ENCODE measurements at regions not wholly inside any gene's neighbourhood (a gene's known extent, or its start where the extent isn't known, plus 50 kb on each side); places are given as distances from the start of the nearest gene placed in this dataset.

DNA sequence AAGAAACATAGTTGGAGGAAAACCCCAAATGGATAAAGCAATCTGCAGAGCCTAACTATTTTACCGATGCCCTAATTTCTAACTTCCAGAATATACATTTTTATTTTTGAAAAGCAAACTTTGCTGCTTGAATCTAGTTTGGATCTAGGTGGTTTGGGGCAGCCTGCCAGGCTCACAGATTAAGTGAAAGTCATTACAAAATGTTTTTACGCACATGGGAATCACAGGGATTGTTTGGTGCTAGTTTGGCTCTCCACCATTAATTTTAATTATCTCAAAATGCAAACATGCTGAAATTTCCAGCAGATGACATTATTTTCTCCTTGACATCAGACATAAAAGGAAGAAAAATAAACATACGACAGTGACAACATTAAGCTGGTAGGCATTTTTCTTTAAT is 166.7 kb upstream of the INHBA start:
- H3K27ac ChIP-seq = no peak overlapping the region
- TF ChIP-seq, protein P1, sequence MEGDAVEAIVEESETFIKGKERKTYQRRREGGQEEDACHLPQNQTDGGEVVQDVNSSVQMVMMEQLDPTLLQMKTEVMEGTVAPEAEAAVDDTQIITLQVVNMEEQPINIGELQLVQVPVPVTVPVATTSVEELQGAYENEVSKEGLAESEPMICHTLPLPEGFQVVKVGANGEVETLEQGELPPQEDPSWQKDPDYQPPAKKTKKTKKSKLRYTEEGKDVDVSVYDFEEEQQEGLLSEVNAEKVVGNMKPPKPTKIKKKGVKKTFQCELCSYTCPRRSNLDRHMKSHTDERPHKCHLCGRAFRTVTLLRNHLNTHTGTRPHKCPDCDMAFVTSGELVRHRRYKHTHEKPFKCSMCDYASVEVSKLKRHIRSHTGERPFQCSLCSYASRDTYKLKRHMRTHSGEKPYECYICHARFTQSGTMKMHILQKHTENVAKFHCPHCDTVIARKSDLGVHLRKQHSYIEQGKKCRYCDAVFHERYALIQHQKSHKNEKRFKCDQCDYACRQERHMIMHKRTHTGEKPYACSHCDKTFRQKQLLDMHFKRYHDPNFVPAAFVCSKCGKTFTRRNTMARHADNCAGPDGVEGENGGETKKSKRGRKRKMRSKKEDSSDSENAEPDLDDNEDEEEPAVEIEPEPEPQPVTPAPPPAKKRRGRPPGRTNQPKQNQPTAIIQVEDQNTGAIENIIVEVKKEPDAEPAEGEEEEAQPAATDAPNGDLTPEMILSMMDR (conservative IDR thresholded peaks at IDR 0.05) = no peak
- no peak for TF ChIP-seq ZFX (IDR thresholded peaks at IDR 0.05)

DNA sequence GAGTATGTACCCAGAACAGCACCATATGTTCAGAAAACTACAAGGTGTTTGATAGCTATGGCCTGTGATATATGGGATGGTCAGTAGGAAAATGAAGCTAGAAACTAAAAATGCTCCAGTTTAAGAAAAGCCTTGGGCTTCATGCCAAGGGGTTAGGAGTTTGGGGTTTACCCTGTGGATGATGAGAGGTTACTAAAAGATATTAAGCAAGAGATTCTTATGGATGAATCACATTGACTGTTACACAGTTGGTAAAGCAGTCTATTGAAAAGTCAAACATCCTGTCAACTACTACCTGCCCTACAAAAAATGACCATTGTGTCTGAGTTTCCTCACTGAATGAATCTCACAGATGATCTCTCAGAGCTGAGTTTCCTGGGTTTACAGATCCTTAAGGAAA is 166.2 kb upstream of the INHBA start:
- H3K27ac ChIP-seq = no peak overlapping the region
- TF ChIP-seq, protein P1 (conservative IDR thresholded peaks at IDR 0.05) = no peak
- no peak for TF ChIP-seq ZFX (IDR thresholded peaks at IDR 0.05)

DNA sequence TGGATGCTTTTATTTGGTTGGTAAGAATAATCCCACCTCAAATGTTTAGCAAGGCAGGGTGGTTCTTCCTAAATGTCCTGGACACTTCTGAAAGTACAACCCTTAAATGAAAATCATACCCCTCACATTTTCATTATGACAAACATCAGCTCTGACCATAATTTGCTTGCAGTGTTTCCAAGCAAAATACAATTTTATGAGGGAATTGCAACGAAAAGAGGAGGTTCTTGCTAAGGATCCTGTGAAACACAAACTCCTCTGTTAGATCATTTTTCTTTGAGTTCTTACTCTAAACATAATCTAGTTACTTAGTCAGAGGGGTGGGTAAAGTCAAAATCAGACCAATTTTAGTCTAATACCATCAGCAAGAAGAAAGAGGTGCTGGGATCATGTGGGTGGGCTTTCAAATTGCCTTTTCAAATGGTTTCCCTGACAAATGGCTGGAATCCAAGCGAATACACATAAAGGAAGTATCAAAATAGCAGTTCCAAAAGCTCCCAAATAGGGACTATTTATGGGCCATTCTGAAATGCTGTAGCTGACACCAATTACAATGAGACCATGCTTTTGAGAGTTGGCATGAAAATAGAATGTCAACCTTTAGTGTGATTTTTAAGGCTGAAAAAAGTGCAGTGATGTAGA is 164.9 kb upstream of the INHBA start:
- TF ChIP-seq, protein P1 (conservative IDR thresholded peaks at IDR 0.05) = no peak
- TF ChIP-seq ZFX (IDR thresholded peaks at IDR 0.05) = no peak
- H3K27ac ChIP-seq = no peak overlapping the region

DNA sequence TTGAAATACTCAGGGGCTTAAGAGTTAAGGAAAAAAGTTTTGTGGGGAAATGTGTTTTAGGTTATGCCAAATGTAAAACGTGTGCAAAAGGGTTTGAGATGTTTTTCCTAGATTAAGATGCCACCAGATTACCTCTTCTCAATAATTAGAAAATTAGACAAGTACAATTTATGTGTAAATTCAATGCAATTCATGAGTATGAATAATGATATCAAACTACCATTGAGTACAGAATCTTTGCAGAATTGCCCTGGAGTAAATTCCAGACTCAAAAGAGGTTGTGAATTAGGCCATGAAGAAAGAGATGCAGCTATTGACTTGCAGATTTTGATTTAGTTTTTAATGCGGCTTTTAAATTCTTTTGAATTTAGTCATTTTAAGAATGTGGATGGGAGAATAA is 159.4 kb upstream of the INHBA start:
- no peak overlapping the region for H3K27ac ChIP-seq
- TF ChIP-seq, protein P1 (conservative IDR thresholded peaks at IDR 0.05) = no peak
- no peak for TF ChIP-seq ZFX (IDR thresholded peaks at IDR 0.05)

DNA sequence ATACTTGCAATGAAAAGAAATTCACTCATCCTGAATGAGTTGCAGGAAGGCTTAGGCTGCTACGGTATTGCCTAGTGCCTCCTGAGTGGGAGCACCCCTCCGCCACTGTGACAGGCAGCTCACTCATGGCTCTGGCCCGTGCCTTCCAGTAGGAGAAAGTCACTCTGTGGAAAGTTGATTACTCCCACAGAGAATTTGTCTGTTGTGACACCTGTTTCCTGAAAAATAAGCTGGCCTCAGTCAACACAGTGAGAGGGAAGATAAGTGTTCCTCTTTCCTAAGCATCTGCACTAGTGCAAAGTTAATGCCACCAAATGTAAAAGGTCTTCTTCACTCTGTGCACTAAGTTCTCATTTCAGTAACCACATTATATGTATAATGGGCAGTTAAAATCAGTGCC is 158.8 kb upstream of the INHBA start:
- no peak overlapping the region for H3K27ac ChIP-seq
- TF ChIP-seq, protein P1 (conservative IDR thresholded peaks at IDR 0.05) = no peak
- TF ChIP-seq ZFX (IDR thresholded peaks at IDR 0.05) = no peak

DNA sequence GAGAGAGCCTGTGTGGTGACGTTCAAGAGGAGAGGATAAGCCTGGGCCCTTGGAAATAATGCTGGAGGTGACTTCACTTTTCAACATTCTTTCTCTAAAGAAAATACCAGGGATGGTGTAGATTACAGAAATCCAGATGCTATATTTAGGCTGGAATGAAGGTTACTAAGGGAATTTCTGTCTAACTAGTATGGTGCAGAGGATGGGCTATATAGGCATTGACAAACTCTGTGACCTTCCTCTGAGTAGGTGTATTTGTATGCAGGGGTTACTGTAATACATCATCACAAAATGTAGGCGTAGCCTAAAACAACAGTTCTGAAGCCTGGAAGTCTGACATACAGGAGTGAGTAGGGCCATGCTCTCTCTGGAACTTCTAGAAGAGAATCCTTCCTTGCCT is 155.3 kb upstream of the INHBA start:
- no peak for TF ChIP-seq ZFX (IDR thresholded peaks at IDR 0.05)
- TF ChIP-seq, protein P1 (conservative IDR thresholded peaks at IDR 0.05) = no peak
- no peak overlapping the region for H3K27ac ChIP-seq

DNA sequence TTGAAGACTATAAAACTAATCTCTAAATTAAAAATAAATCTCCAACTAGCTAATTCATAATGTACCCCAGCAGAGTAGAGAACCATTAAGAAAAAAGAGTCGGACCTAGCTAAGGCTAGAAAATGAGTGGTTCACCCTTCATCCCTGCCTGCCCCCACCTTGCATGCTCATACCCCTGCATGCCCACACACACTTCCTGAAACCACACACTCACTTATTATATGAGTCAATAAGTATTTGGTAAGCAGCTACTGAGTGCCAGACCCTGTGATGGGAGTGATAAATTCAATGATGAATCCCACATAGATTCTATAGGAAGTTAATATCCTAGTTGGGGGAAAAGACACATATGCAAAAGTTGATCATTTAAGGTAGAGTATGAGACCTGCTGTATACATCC is 152.9 kb upstream of the INHBA start:
- TF ChIP-seq, protein P1 (conservative IDR thresholded peaks at IDR 0.05) = no peak
- no peak for TF ChIP-seq ZFX (IDR thresholded peaks at IDR 0.05)
- no peak overlapping the region for H3K27ac ChIP-seq

Data from C4-2B (cell line).